Iris pigment epithelial cell (primary cell): ENCODE measurements at regions not wholly inside any gene's neighbourhood (a gene's known extent, or its start where the extent isn't known, plus 50 kb on each side); places are given as distances from the start of the nearest gene placed in this dataset.
"Not testable (repeated sequence)": the region's sequence is repeated elsewhere in the genome, so short reads cannot be mapped to it uniquely, and the experiment has no call there.

ENCODE experiments used
- DNase-seq: peaks from one replicate; pipeline ENCODE4 v3.0.0-alpha.2; 2011; ENCODE audit warnings: low read depth

- peak; percentile 96 for DNase-seq
Observed at GRCh38 chr3:159872374-159873109, 116.1 kb upstream of the IL12A start.

- DNase-seq, result no peak
Observed at GRCh38 chr3:159875116-159875515, 113.5 kb upstream of the IL12A start.

GRCh38 chr3:159877924-159878323 is 110.7 kb upstream of the IL12A start:
- peak; percentile 78 for DNase-seq

GRCh38 chr3:159879146-159879545 is 109.5 kb upstream of the IL12A start:
- DNase-seq, result no peak

- no peak for DNase-seq
Observed at GRCh38 chr3:159879598-159879997, 109.0 kb upstream of the IL12A start.

GRCh38 chr3:159881208-159881607 is 107.4 kb upstream of the IL12A start:
- DNase-seq, result no peak

GRCh38 chr3:159881828-159882309 is 106.8 kb upstream of the IL12A start:
- peak; percentile 47 for DNase-seq

- no peak for DNase-seq
Observed at GRCh38 chr3:159882367-159882766, 106.3 kb upstream of the IL12A start.

GRCh38 chr3:159882790-159883779 is 105.5 kb upstream of the IL12A start:
- peak; percentile 96 for DNase-seq

- DNase-seq, result peak; percentile 57
Observed at GRCh38 chr3:159884661-159885402, 103.8 kb upstream of the IL12A start.

GRCh38 chr3:159886050-159886449 is 102.6 kb upstream of the IL12A start:
- no peak for DNase-seq

GRCh38 chr3:159886530-159886929 is 102.1 kb upstream of the IL12A start:
- not testable (repeated sequence) for DNase-seq

- no peak for DNase-seq
Observed at GRCh38 chr3:159887168-159887567, 101.5 kb upstream of the IL12A start.

GRCh38 chr3:159887911-159888310 is 100.7 kb upstream of the IL12A start:
- no peak for DNase-seq

GRCh38 chr3:159892171-159892795 is 96.4 kb upstream of the IL12A start:
- DNase-seq, result no peak

- DNase-seq, result no peak
Observed at GRCh38 chr3:159892801-159893200, 95.8 kb upstream of the IL12A start.

GRCh38 chr3:159894386-159894785 is 94.2 kb upstream of the IL12A start:
- no peak for DNase-seq

GRCh38 chr3:159895430-159895829 is 93.2 kb upstream of the IL12A start:
- no peak for DNase-seq

- DNase-seq, result no peak
Observed at GRCh38 chr3:159896543-159896942, 92.1 kb upstream of the IL12A start.

GRCh38 chr3:159897331-159898075 is 91.1 kb upstream of the IL12A start:
- DNase-seq, result peak; percentile 86

GRCh38 chr3:159898147-159898546 is 90.5 kb upstream of the IL12A start:
- no peak for DNase-seq
